HL-60 (cell line): ENCODE measurements at regions not wholly inside any gene's neighbourhood (a gene's known extent, or its start where the extent isn't known, plus 50 kb on each side); places are given as distances from the start of the nearest gene placed in this dataset.

Source experiments
- DNase-seq, 2 experiments: peaks; one replicate each; pipeline ENCODE4 v3.0.0-alpha.2; 2010 to 2020; ENCODE audit warnings: low read depth in 1 of 2, low spot score in 1 of 2
- H3K27ac ChIP-seq: fragments of 250-450 bp; sonication (Bioruptor Pico); replicated peaks from 2 replicates; pipeline ENCODE4 v1.5.1; 2020; ENCODE audit warnings: mild to moderate bottlenecking, moderate library complexity
- H3K27me3 ChIP-seq: fragments of 250-450 bp; sonication (Bioruptor Pico); 2 replicates; pipeline ENCODE4 v1.5.1; 2021; ENCODE audit warnings: mild to moderate bottlenecking, moderate library complexity; ENCODE audit not compliant: insufficient read depth, poor library complexity, severe bottlenecking
- H3K4me3 ChIP-seq: replicated peaks from 2 replicates; pipeline ENCODE4 v1.5.1; 2011; ENCODE audit warnings: mild to moderate bottlenecking, control low read depth, low read length; ENCODE audit not compliant: insufficient read depth
- GABPA ChIP-seq: IDR thresholded peaks from 2 replicates; pipeline ENCODE4 v1.6.1; 2012; ENCODE audit warnings: low read depth
- POLR2AphosphoS5 ChIP-seq: IDR thresholded peaks from 2 replicates; pipeline ENCODE4 v1.6.1; 2012; ENCODE audit warnings: low read depth
- SPI1 ChIP-seq: IDR thresholded peaks from 2 replicates; pipeline ENCODE4 v1.6.1; 2012; ENCODE audit warnings: low read depth, mild to moderate bottlenecking, borderline replicate concordance
- TF ChIP-seq, protein P1 (sequence below): IDR thresholded peaks from one replicate; pipeline ENCODE4 v1.5.1; 2011; ENCODE audit warnings: low read length, control low read depth, inconsistent platforms; ENCODE audit not compliant: insufficient read depth
- TF ChIP-seq, protein P2 (sequence below): IDR thresholded peaks from 2 replicates; pipeline ENCODE4 v1.6.1; 2012; ENCODE audit warnings: low read depth; ENCODE audit not compliant: insufficient replicate concordance

GRCh38 chr5:32990593-32991420 is 279.7 kb downstream of the NPR3 start:
- DNase-seq: no peak
- no peaks in the 10 kb centered on the region for H3K27me3 ChIP-seq
- TF ChIP-seq, protein P1, sequence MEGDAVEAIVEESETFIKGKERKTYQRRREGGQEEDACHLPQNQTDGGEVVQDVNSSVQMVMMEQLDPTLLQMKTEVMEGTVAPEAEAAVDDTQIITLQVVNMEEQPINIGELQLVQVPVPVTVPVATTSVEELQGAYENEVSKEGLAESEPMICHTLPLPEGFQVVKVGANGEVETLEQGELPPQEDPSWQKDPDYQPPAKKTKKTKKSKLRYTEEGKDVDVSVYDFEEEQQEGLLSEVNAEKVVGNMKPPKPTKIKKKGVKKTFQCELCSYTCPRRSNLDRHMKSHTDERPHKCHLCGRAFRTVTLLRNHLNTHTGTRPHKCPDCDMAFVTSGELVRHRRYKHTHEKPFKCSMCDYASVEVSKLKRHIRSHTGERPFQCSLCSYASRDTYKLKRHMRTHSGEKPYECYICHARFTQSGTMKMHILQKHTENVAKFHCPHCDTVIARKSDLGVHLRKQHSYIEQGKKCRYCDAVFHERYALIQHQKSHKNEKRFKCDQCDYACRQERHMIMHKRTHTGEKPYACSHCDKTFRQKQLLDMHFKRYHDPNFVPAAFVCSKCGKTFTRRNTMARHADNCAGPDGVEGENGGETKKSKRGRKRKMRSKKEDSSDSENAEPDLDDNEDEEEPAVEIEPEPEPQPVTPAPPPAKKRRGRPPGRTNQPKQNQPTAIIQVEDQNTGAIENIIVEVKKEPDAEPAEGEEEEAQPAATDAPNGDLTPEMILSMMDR: no peak
- TF ChIP-seq, protein P2, sequence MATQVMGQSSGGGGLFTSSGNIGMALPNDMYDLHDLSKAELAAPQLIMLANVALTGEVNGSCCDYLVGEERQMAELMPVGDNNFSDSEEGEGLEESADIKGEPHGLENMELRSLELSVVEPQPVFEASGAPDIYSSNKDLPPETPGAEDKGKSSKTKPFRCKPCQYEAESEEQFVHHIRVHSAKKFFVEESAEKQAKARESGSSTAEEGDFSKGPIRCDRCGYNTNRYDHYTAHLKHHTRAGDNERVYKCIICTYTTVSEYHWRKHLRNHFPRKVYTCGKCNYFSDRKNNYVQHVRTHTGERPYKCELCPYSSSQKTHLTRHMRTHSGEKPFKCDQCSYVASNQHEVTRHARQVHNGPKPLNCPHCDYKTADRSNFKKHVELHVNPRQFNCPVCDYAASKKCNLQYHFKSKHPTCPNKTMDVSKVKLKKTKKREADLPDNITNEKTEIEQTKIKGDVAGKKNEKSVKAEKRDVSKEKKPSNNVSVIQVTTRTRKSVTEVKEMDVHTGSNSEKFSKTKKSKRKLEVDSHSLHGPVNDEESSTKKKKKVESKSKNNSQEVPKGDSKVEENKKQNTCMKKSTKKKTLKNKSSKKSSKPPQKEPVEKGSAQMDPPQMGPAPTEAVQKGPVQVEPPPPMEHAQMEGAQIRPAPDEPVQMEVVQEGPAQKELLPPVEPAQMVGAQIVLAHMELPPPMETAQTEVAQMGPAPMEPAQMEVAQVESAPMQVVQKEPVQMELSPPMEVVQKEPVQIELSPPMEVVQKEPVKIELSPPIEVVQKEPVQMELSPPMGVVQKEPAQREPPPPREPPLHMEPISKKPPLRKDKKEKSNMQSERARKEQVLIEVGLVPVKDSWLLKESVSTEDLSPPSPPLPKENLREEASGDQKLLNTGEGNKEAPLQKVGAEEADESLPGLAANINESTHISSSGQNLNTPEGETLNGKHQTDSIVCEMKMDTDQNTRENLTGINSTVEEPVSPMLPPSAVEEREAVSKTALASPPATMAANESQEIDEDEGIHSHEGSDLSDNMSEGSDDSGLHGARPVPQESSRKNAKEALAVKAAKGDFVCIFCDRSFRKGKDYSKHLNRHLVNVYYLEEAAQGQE: no peak
- TF ChIP-seq GABPA (no peak), POLR2AphosphoS5 (no peak), SPI1 (no peak)
- H3K4me3 ChIP-seq: no peak overlapping the region
- H3K27ac ChIP-seq: no peak overlapping the region

DNA sequence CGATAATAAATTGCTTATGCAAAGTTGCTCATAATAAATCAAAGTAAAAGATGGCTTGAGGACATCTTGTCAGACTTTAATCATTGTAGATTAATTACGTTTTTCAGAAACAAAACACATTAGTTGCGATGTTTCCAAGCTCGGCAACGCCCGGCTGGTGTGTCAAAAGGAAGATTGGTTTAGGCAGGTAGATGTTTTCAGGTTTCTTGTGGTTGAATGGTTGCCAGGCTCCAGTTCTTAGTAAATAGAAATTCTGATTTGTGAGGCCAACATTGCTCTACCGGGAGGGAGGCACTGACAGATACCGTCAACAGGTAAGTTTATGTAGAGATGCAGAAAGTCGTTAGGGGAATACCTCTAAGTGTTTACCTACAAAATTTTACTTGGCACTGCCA is 280.3 kb downstream of the NPR3 start:
- H3K4me3 ChIP-seq: no peak overlapping the region
- no peak for TF ChIP-seq POLR2AphosphoS5
- TF ChIP-seq, protein P2: no peak
- TF ChIP-seq SPI1: no peak
- no peak for TF ChIP-seq GABPA
- TF ChIP-seq, protein P1: no peak
- no peak for DNase-seq
- H3K27ac ChIP-seq: no peak overlapping the region
- no peaks in the 10 kb centered on the region for H3K27me3 ChIP-seq

DNA sequence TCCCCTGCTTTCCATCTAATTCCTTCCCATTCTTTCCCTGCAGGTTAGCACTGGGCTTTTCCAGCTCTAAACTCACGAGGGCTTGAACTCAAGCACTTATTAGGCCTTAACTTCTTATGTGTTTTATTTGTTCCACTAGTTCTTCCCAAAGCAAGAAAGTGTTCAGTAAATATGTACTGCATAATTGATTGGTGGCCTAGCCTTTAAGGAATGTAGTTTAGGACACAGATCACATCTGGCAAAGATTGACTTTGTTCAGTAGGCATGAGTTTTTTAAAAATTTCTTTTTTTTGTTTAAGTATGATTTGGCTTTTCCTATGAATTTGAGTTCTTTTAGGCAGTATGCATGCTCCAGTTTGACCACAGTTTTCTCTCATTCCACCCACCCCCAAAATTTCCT is 285.2 kb downstream of the NPR3 start:
- Histone ChIP-seq H3K27me3 (no peaks in the 10 kb centered on the region), H3K4me3 (no peak overlapping the region), H3K27ac (no peak overlapping the region)
- TF ChIP-seq SPI1 (no peak), POLR2AphosphoS5 (no peak), GABPA (no peak)
- TF ChIP-seq, protein P2: no peak
- TF ChIP-seq, protein P1: no peak
- DNase-seq: no peak
